Fibroblast of pulmonary artery (primary cell): ENCODE measurements at regions not wholly inside any gene's neighbourhood (a gene's known extent, or its start where the extent isn't known, plus 50 kb on each side); places are given as distances from the start of the nearest gene placed in this dataset.
"Not testable (repeated sequence)": the region's sequence is repeated elsewhere in the genome, so short reads cannot be mapped to it uniquely, and the experiment has no call there.

Source experiments
- DNase-seq: peaks from one replicate; pipeline ENCODE4 v3.0.0-alpha.2; 2010; ENCODE audit warnings: low read depth
- H3K4me3 ChIP-seq: replicated peaks from 2 replicates; pipeline ENCODE4 v1.5.1; 2011; ENCODE audit warnings: low read depth, mild to moderate bottlenecking, control low read depth, low read length, moderate library complexity
- CTCF ChIP-seq: IDR thresholded peaks from 2 replicates; pipeline ENCODE4 v1.5.1; 2011; ENCODE audit warnings: mild to moderate bottlenecking, control low read depth, low read length, inconsistent platforms; ENCODE audit errors: missing control alignments

DNA sequence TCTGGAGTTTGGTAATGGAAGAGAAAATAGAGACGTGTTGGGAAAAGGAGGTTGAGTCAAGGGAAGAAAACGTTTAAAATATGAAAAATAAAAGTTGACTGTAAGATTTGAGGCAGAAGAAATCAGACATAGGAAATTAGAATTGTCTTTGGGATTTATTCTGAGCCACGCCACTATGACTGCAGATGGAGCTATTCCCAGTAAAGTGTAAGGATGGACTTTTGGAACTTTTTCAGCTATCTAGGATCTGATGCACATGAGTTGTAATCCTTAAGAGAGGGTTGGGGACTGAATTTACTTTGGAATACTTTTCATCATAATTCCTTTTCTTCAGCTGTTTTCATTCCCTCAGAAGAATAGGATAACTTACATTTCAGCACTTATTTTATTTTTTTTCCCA is 336.7 kb downstream of the FAM170A start:
- no peak for DNase-seq
- TF ChIP-seq CTCF: no peak
- H3K4me3 ChIP-seq: no peak overlapping the region

DNA sequence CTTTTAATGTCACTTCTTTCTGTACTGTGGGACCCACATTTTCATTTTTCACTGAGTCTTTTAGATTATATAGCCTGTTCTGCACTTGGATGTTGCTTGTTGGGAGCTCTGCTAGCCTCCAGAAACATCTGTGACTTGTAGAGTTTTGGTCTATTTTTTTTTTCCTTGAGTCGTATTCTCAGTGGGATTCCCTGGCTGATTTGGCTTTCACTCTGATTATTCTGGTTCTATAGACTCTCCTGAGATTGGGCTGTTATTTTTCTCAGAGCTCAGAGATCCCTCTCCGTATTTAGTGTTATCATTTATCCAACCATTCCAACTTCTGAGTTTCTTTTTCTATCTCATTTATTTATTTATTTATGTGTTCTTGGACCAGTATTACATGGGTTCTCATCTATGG is 339.3 kb downstream of the FAM170A start:
- no peak for DNase-seq
- no peak for TF ChIP-seq CTCF
- no peak overlapping the region for H3K4me3 ChIP-seq

DNA sequence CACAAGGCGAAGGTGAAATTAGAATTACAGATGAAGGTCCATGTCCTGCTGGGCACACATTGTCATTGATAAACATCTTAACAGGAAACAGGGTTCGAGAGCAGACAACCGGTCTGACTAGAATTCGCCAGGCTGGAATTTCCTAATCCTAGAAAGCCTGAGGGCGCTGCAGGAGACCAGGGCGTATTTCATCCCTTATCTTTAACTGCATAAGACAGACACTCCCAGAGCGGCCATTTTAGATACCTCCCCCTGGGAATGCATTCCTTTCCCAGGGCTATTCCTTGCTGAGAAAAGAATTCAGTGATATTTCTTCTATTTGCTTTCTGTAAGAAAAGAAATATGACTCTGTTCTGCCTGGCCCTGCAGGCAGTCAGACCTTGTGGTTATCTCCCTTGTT is 357.7 kb downstream of the FAM170A start:
- not testable (repeated sequence) for DNase-seq, H3K4me3 ChIP-seq

GRCh38 chr5:119991625-119992024 is 362.3 kb downstream of the FAM170A start:
- no peak overlapping the region for H3K4me3 ChIP-seq
- no peak for DNase-seq
- TF ChIP-seq CTCF: no peak

DNA sequence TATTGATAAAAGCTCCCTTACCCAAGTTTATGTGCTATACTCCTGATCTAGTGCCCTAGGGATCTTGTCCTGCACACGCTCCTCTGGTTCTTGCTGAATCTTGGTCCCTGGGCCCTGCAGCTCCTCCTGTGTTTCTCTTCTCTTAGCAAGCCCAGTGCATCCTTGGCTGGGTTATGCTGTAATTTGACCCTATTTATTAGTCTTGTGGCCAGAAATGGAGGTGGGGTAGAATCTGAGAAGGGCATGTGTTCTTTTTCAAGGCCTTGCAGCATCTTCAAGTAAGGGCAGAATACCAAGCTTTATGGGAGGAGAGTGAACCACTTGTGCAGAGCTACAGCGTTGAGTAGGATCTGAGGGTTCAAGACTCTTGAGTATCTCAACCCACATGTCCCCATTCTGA is 366.8 kb downstream of the FAM170A start:
- no peak for DNase-seq
- no peak for TF ChIP-seq CTCF
- no peak overlapping the region for H3K4me3 ChIP-seq

- no peak for DNase-seq
- no peak for TF ChIP-seq CTCF
- no peak overlapping the region for H3K4me3 ChIP-seq
These were observed 378.2 kb downstream of the FAM170A start for GRCh38 chr5:120007598-120007997.

DNA sequence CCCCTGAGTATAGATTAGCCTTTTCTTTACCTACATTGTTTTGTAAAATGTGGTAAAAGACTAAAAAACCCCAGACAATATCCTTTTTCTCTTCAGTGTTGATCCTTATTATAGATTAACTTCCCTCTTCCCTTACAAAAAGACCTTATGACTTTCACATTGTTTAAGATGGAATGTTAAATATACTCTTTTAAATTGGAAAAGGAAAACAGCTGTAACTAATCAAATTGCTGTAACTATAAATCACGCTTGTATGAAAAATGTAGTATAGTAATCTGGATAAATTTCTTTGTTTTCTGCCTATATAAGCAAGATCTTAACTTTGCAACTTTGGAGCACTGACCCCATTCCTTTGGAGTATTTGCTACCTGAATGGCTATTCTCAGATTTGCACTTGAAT is 383.1 kb downstream of the FAM170A start:
- no peak for DNase-seq
- H3K4me3 ChIP-seq: no peak overlapping the region
- no peak for TF ChIP-seq CTCF

DNA sequence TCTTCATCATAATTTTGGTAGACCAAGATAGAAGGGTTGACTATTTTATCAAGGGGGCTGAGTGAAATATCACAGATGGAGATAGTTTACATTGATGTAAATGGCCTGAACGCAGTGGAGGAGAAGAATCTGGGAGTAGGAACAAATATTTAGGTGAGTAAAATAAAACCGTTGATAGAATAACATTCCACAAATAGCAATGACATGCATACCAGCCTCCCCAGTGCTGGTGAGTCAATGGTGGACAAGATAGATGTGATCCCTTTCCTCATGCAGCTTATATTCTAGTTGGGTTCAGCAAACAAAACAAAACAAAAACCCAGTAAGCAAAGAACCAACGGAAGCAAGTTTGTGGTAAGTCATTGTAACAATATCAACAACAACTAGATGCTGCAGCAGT is 385.2 kb downstream of the FAM170A start:
- H3K4me3 ChIP-seq: no peak overlapping the region
- no peak for TF ChIP-seq CTCF
- DNase-seq: no peak
